OCI-LY7 (cell line): ENCODE measurements at regions not wholly inside any gene's neighbourhood (a gene's known extent, or its start where the extent isn't known, plus 50 kb on each side); places are given as distances from the start of the nearest gene placed in this dataset.

Experiments used
- CTCF ChIP-seq: fragments of 200-600 bp; sonication (generic); conservative IDR thresholded peaks from 2 replicates; pipeline ENCODE4 v1.5.1; 2014; ENCODE audit warnings: mild to moderate bottlenecking, antibody characterized with exemption, low read length, moderate library complexity, mixed read lengths
- EZH2phosphoT487 ChIP-seq: fragments of 200-600 bp; sonication (generic); IDR thresholded peaks from 2 replicates; pipeline ENCODE4 v1.6.1; 2018; ENCODE audit warnings: low read depth, borderline replicate concordance, mild to moderate bottlenecking, mixed run types, antibody characterized with exemption, low read length, moderate library complexity, mixed read lengths

- TF ChIP-seq CTCF (no peak), EZH2phosphoT487 (no peak)
These were observed 1016.4 kb upstream of the KCND2 start for GRCh38 chr7:119256446-119257131.
